BE2C (cell line): ENCODE measurements at regions not wholly inside any gene's neighbourhood (a gene's known extent, or its start where the extent isn't known, plus 50 kb on each side); places are given as distances from the start of the nearest gene placed in this dataset.

Experiments used
- DNase-seq: peaks from one replicate; pipeline ENCODE4 v3.0.0-alpha.2; 2020
- H3K27me3 ChIP-seq: fragments of 250-450 bp; sonication (Bioruptor Pico); 2 replicates; pipeline ENCODE4 v1.5.1; 2020; ENCODE audit warnings: mild to moderate bottlenecking
- H3K36me3 ChIP-seq: fragments of 250-450 bp; sonication (Bioruptor Pico); 2 replicates; pipeline ENCODE4 v1.5.1; 2020; ENCODE audit warnings: mild to moderate bottlenecking
- H3K4me1 ChIP-seq: fragments of 250-450 bp; sonication (Bioruptor Pico); 2 replicates; pipeline ENCODE4 v1.5.1; 2020
- H3K4me3 ChIP-seq: 2 replicates; pipeline ENCODE4 v1.5.1; 2011; ENCODE audit warnings: low read depth, low read length
- H3K9me3 ChIP-seq: fragments of 250-450 bp; sonication (Bioruptor Pico); 2 replicates; pipeline ENCODE4 v1.5.1; 2020
- TF ChIP-seq, protein P1 (sequence below): IDR thresholded peaks from 2 replicates; pipeline ENCODE4 v1.5.1; 2012; ENCODE audit warnings: mild to moderate bottlenecking, low read depth, low read length

DNA sequence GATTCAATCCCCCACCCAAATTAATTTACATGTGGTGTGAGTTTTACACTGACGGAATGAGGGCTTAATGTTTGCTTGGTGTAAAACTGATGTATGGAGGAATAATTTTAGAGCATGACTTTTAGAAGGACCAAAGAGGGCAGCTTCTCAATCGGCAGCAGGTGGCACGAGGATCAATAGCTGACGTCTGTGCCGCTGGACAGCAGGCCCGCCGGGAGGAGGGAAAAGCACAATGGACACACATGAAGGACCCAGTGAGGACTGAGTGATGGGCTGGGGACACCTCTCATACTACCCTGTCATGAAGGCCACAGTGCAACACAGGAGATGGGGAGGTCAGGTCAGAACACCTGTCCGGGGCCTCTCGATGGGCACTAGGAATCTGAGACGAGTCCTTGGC lies 61.4 kb upstream of the NSMCE3 start:
- Histone ChIP-seq H3K4me3 (no peak overlapping the region), H3K36me3 (no peaks in the 10 kb centered on the region), H3K9me3 (no peaks in the 10 kb centered on the region), H3K4me1 (no peaks in the 10 kb centered on the region), H3K27me3 (peaks cover 3% of the 10 kb centered on the region; the same call in 1 of the 2 replicates)
- TF ChIP-seq, protein P1, sequence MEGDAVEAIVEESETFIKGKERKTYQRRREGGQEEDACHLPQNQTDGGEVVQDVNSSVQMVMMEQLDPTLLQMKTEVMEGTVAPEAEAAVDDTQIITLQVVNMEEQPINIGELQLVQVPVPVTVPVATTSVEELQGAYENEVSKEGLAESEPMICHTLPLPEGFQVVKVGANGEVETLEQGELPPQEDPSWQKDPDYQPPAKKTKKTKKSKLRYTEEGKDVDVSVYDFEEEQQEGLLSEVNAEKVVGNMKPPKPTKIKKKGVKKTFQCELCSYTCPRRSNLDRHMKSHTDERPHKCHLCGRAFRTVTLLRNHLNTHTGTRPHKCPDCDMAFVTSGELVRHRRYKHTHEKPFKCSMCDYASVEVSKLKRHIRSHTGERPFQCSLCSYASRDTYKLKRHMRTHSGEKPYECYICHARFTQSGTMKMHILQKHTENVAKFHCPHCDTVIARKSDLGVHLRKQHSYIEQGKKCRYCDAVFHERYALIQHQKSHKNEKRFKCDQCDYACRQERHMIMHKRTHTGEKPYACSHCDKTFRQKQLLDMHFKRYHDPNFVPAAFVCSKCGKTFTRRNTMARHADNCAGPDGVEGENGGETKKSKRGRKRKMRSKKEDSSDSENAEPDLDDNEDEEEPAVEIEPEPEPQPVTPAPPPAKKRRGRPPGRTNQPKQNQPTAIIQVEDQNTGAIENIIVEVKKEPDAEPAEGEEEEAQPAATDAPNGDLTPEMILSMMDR, result no peak
- DNase-seq, result no peak

DNA sequence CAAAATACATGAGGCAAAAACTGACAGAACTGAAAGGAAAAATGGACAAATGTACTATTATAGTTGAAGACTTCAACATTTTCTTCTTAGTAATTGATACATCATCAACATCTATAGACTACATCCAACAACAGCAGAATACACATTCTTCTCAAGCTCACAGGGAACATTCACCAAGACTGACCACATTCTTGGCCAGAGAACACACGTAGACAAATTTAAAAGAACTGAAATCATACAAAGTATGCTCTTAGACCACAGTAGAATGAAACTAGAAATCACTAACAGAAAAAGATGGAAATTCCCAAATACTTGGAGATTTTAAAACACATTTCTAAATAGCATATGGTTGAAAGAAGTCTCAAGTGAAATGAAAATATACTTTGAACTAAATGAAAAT lies 55.1 kb upstream of the NSMCE3 start:
- Histone ChIP-seq H3K4me3 (no peak overlapping the region), H3K27me3 (no peaks in the 10 kb centered on the region; the same call in 1 of the 2 replicates), H3K9me3 (no peaks in the 10 kb centered on the region), H3K36me3 (no peaks in the 10 kb centered on the region), H3K4me1 (no peaks in the 10 kb centered on the region)
- no peak for DNase-seq
- TF ChIP-seq, protein P1, result no peak

DNA sequence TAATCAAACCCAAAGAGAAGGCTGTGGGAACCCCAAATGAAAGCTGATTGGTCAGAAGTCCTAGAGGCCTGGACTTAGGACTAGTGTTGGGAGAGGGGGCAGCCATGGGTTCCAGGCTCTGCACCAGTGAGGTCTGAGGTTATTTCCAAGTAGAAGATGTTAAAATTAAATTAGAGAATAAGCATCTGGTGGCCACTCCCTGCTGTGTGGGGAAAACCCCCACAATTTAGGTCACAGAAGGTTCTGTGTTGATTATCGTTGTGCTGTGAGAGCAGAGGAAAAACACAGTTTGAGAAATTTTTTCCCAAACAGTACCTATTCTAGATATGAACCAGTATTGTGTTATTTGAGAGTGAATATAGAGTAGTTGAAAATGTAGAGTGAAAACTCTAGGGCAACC lies 53.9 kb upstream of the NSMCE3 start:
- no peak for DNase-seq
- Histone ChIP-seq H3K36me3 (no peaks in the 10 kb centered on the region), H3K4me3 (no peak overlapping the region), H3K9me3 (no peaks in the 10 kb centered on the region), H3K27me3 (no peaks in the 10 kb centered on the region), H3K4me1 (no peaks in the 10 kb centered on the region)
- TF ChIP-seq, protein P1, result no peak

DNA sequence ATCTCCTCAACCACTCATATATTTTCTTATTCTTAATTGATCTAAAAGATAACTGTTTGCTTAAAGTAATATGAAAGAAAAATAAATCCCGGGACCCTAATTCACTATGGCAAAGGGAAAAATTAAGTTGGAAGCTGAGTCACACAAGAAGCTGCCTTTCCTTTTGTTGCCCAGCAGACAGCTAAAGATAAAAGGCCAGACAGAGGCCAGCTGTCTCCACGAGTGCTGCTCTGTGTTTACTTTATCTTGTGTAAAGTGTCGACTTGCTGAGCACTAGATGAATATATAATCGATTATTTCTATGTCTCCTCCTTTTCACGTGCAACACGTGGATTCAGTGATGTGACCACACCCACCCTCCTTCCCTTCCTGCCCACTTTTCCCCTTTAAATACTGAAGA lies 52.8 kb upstream of the NSMCE3 start:
- TF ChIP-seq, protein P1, result no peak
- H3K9me3 ChIP-seq, result no peaks in the 10 kb centered on the region
- no peaks in the 10 kb centered on the region for H3K36me3 ChIP-seq
- H3K4me1 ChIP-seq, result no peaks in the 10 kb centered on the region
- H3K4me3 ChIP-seq, result no peak overlapping the region
- H3K27me3 ChIP-seq, result peaks cover 7% of the 10 kb centered on the region
- no peak for DNase-seq

DNA sequence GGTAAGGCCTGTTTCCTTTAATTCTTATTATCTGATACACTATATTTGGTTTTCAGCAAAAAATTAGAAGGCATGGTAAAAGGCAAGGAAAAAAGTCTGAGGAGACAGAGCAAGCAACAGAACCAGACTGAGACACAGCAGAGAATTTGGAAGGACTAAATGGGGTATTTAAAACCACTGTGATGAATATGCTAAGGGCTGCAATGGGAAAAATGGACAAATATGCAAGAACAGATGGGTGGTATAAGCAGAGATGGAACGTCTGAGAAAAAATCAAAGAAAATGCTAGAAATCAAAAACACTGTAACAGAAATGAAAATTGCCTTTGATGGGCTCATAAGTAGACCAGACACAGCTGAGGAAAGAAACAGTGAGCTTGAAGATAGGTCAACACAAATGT lies 50.8 kb upstream of the NSMCE3 start:
- no peak for DNase-seq

DNA sequence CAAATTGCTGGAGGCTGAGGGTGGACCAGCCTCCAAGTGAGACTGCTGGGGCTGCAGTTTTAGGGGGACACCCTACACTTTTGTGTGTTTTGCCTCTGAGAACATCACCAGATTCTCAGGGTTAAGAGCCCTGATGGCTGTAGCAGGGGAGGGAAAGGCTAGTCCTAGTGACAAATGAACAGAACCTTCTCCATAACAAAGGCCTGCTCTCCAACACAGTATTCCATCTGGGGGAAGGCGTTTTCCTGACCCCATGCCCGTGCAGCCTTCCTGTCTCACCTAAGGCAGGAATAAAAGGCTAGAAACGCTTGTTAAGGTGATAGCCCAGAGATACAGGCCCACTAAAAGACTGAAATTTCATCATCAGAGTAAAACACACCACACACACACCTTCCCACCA lies 50.2 kb upstream of the NSMCE3 start:
- no peak for DNase-seq

More for the DNA sequence above, 50.8 kb upstream of the NSMCE3 start:
- Histone ChIP-seq H3K4me1 (no peaks in the 10 kb centered on the region), H3K4me3 (no peak overlapping the region), H3K27me3 (peaks cover 17% of the 10 kb centered on the region), H3K9me3 (no peaks in the 10 kb centered on the region), H3K36me3 (no peaks in the 10 kb centered on the region)
- TF ChIP-seq, protein P1, result no peak

More for the DNA sequence above, 50.2 kb upstream of the NSMCE3 start:
- peaks cover 17% of the 10 kb centered on the region for H3K27me3 ChIP-seq
- H3K36me3 ChIP-seq, result no peaks in the 10 kb centered on the region
- no peaks in the 10 kb centered on the region for H3K9me3 ChIP-seq
- TF ChIP-seq, protein P1, result no peak
- H3K4me3 ChIP-seq, result no peak overlapping the region
- H3K4me1 ChIP-seq, result no peaks in the 10 kb centered on the region
